SU-DHL-6 (cell line): ENCODE measurements at regions not wholly inside any gene's neighbourhood (a gene's known extent, or its start where the extent isn't known, plus 50 kb on each side); places are given as distances from the start of the nearest gene placed in this dataset.

ENCODE experiments used
- CTCF ChIP-seq: fragments of 200-600 bp; sonication (generic); IDR thresholded peaks from one replicate; pipeline ENCODE4 v1.5.1; 2017; ENCODE audit warnings: antibody characterized with exemption, mild to moderate bottlenecking, low read length, moderate library complexity; ENCODE audit not compliant: insufficient read depth, poor library complexity, severe bottlenecking
- EZH2phosphoT487 ChIP-seq: fragments of 200-600 bp; sonication (generic), shearing (Covaris generic); conservative IDR thresholded peaks from 2 replicates; pipeline ENCODE4 v1.6.1; 2018; ENCODE audit warnings: mild to moderate bottlenecking, antibody characterized with exemption, low read length, moderate library complexity, mixed read lengths

GRCh38 chr7:11923376-11923930 is 91.5 kb upstream of the THSD7A start:
- TF ChIP-seq CTCF (no peak), EZH2phosphoT487 (no peak)
